GM23338 (cell line): ENCODE measurements at regions not wholly inside any gene's neighbourhood (a gene's known extent, or its start where the extent isn't known, plus 50 kb on each side); places are given as distances from the start of the nearest gene placed in this dataset.

ENCODE experiments used
- ATAC-seq: fragments of 200-7000 bp; cut with Tn5 transposase; 3 replicates; pipeline ENCODE4 v1.9.1; 2020
- DNase-seq: peaks from one replicate; pipeline ENCODE4 v3.0.0-alpha.2; 2015; ENCODE audit warnings: low spot score
- H2AFZ ChIP-seq: fragments of 200-600 bp; sonication (generic); 2 replicates; pipeline ENCODE4 v1.8.0; 2016; ENCODE audit warnings: antibody characterized with exemption, mild to moderate bottlenecking, moderate library complexity
- H3F3A ChIP-seq: fragments of 200-600 bp; sonication (generic); replicated peaks from 2 replicates; pipeline ENCODE4 v1.8.0; 2017; ENCODE audit warnings: antibody characterized with exemption, mixed run types, low read depth
- H3K27ac ChIP-seq: fragments of 200-600 bp; sonication (generic); 2 replicates; pipeline ENCODE4 v1.6.1; 2016; ENCODE audit warnings: low read depth
- H3K27me3 ChIP-seq: fragments of 200-600 bp; sonication (generic); 2 replicates; pipeline ENCODE4 v1.8.0; 2016; ENCODE audit warnings: mild to moderate bottlenecking, mixed run types, moderate library complexity; ENCODE audit not compliant: insufficient read depth
- H3K36me3 ChIP-seq: fragments of 200-600 bp; sonication (generic); 2 replicates; pipeline ENCODE4 v1.8.0; 2016; ENCODE audit warnings: mild to moderate bottlenecking; ENCODE audit not compliant: insufficient read depth
- H3K4me1 ChIP-seq: fragments of 200-600 bp; sonication (generic); 2 replicates; pipeline ENCODE4 v1.8.0; 2016; ENCODE audit warnings: mild to moderate bottlenecking, moderate library complexity; ENCODE audit not compliant: insufficient read depth
- H3K4me2 ChIP-seq: fragments of 200-600 bp; sonication (generic); 2 replicates; pipeline ENCODE4 v1.7.1; 2017; ENCODE audit warnings: mixed run types
- H3K4me3 ChIP-seq: fragments of 200-600 bp; sonication (generic); 2 replicates; pipeline ENCODE4 v1.6.1; 2016; ENCODE audit warnings: mixed run types
- H3K79me2 ChIP-seq: fragments of 200-600 bp; sonication (generic); replicated peaks from 2 replicates; pipeline ENCODE4 v1.8.0; 2017; ENCODE audit warnings: mild to moderate bottlenecking; ENCODE audit not compliant: insufficient read depth
- H3K9me2 ChIP-seq: fragments of 200-600 bp; sonication (generic); 2 replicates; pipeline ENCODE4 v1.8.0; 2017; ENCODE audit not compliant: insufficient read depth
- H4K20me1 ChIP-seq: fragments of 200-600 bp; sonication (generic); replicated peaks from 2 replicates; pipeline ENCODE4 v1.8.0; 2017; ENCODE audit warnings: mild to moderate bottlenecking; ENCODE audit not compliant: insufficient read depth
- H3K27ac Mint-ChIP-seq: 2 replicates; pipeline ENCODE4 v1.8.0; 2020; ENCODE audit warnings: inconsistent platforms, mild to moderate bottlenecking, moderate library complexity, mixed read lengths
- H3K27me3 Mint-ChIP-seq: 3 replicates; pipeline ENCODE4 v1.8.0; 2022; ENCODE audit warnings: low read depth, mild to moderate bottlenecking, moderate library complexity, mixed read lengths, inconsistent platforms; ENCODE audit not compliant: insufficient read depth, poor library complexity
- H3K36me3 Mint-ChIP-seq: 3 replicates; pipeline ENCODE4 v1.8.0; 2021; ENCODE audit warnings: low read depth, mild to moderate bottlenecking, inconsistent platforms, moderate library complexity, mixed read lengths
- H3K4me1 Mint-ChIP-seq: 3 replicates; pipeline ENCODE4 v1.8.0; 2020; ENCODE audit warnings: mild to moderate bottlenecking, inconsistent platforms, mixed read lengths
- H3K4me3 Mint-ChIP-seq: 3 replicates; pipeline ENCODE4 v1.8.0; 2021; ENCODE audit warnings: moderate library complexity, mild to moderate bottlenecking, inconsistent platforms, mixed read lengths
- H3K9me3 Mint-ChIP-seq: 3 replicates; pipeline ENCODE4 v1.8.0; 2020; ENCODE audit warnings: moderate library complexity, mild to moderate bottlenecking, inconsistent platforms, mixed read lengths
- CTCF ChIP-seq, 2 experiments: fragments of 200-600 bp in 1 of 2; sonication (generic) in 1 of 2; conservative IDR thresholded peaks; 2 replicates each; pipeline versions ENCODE4 v1.5.1 to v1.6.1; 2016 to 2017; ENCODE audit warnings: antibody characterized with exemption in 2 of 2, low read depth in 2 of 2, mild to moderate bottlenecking in 2 of 2, moderate library complexity in 1 of 2
- ETS1 ChIP-seq: IDR thresholded peaks from 2 replicates; pipeline ENCODE4 v1.6.1; 2016; ENCODE audit warnings: antibody characterized with exemption
- EZH2 ChIP-seq: fragments of 200-600 bp; sonication (generic); IDR thresholded peaks from one replicate; pipeline ENCODE4 v1.8.0; 2017; ENCODE audit warnings: antibody characterized with exemption, mild to moderate bottlenecking, low read depth; ENCODE audit not compliant: unreplicated experiment
- EZH2phosphoT487 ChIP-seq: fragments of 200-600 bp; sonication (generic); IDR thresholded peaks from one replicate; pipeline ENCODE4 v1.8.1; 2018; ENCODE audit warnings: antibody characterized with exemption; ENCODE audit not compliant: unreplicated experiment
- POLR2AphosphoS5 ChIP-seq: IDR thresholded peaks from 2 replicates; pipeline ENCODE4 v1.6.1; 2016; ENCODE audit warnings: antibody characterized with exemption, low read depth
- REST ChIP-seq: IDR thresholded peaks from one replicate; pipeline ENCODE4 v1.6.1; 2018; ENCODE audit warnings: antibody characterized with exemption; ENCODE audit not compliant: unreplicated experiment
- STAT1 ChIP-seq: IDR thresholded peaks from one replicate; pipeline ENCODE4 v1.6.1; 2016; ENCODE audit warnings: antibody characterized with exemption; ENCODE audit not compliant: unreplicated experiment
- ZNF114 ChIP-seq: fragments of 250-450 bp; sonication (Bioruptor Pico); IDR thresholded peaks from 2 replicates; pipeline ENCODE4 v1.5.0; 2020; ENCODE audit warnings: mild to moderate bottlenecking, moderate library complexity
- ZNF331 ChIP-seq: fragments of 250-450 bp; sonication (Bioruptor Pico); IDR thresholded peaks from 2 replicates; pipeline ENCODE4 v1.5.0; 2020; ENCODE audit warnings: low read depth, mild to moderate bottlenecking, moderate library complexity
- ZNF462 ChIP-seq: fragments of 250-450 bp; sonication (Bioruptor Pico); IDR thresholded peaks from 2 replicates; pipeline ENCODE4 v1.5.0; 2020; ENCODE audit warnings: mild to moderate bottlenecking, moderate library complexity

- H3K27ac Mint-ChIP-seq = no peak overlapping the region
- DNase-seq (no peak), ATAC-seq (no peak)
- H3K36me3 Mint-ChIP-seq = no peaks in the 10 kb centered on the region
- no peak overlapping the region for H3K27ac ChIP-seq
- H3K79me2 ChIP-seq = no peaks in the 10 kb centered on the region
- no peak overlapping the region for H3K4me3 Mint-ChIP-seq
- H3K9me3 Mint-ChIP-seq = peaks cover 2% of the 10 kb centered on the region; the same call in 1 of the 3 replicates
- no peaks in the 10 kb centered on the region for H3K4me1 ChIP-seq
- no peaks in the 10 kb centered on the region for H3K27me3 Mint-ChIP-seq
- no peaks in the 10 kb centered on the region for H3K36me3 ChIP-seq
- H3K4me3 ChIP-seq = no peak overlapping the region
- no peaks in the 10 kb centered on the region for H4K20me1 ChIP-seq
- no peak overlapping the region for H2AFZ ChIP-seq
- H3K9me2 ChIP-seq = no peaks in the 10 kb centered on the region
- TF ChIP-seq ETS1 = no peak
- H3K4me1 Mint-ChIP-seq = no peaks in the 10 kb centered on the region
- no peaks in the 10 kb centered on the region for H3K27me3 ChIP-seq
- no peaks in the 10 kb centered on the region for H3F3A ChIP-seq
- H3K4me2 ChIP-seq = no peak overlapping the region
Observed at GRCh38 chr10:8986975-8987374, 932.5 kb downstream of the GATA3 start.

GRCh38 chr10:8987712-8988111 lies 933.2 kb downstream of the GATA3 start:
- H4K20me1 ChIP-seq = no peaks in the 10 kb centered on the region
- DNase-seq (no peak), ATAC-seq (no peak)
- H3K36me3 ChIP-seq = no peaks in the 10 kb centered on the region
- Mint-ChIP-seq H3K36me3 (no peaks in the 10 kb centered on the region), H3K4me1 (no peaks in the 10 kb centered on the region), H3K27me3 (no peaks in the 10 kb centered on the region), H3K4me3 (no peak overlapping the region), H3K27ac (no peak overlapping the region), H3K9me3 (peaks cover 2% of the 10 kb centered on the region; the same call in 1 of the 3 replicates)
- H3K27ac ChIP-seq = no peak overlapping the region
- no peak overlapping the region for H3K4me3 ChIP-seq
- no peaks in the 10 kb centered on the region for H3K79me2 ChIP-seq
- no peak overlapping the region for H2AFZ ChIP-seq
- H3F3A ChIP-seq = no peaks in the 10 kb centered on the region
- H3K9me2 ChIP-seq = no peaks in the 10 kb centered on the region
- H3K27me3 ChIP-seq = no peaks in the 10 kb centered on the region
- no peaks in the 10 kb centered on the region for H3K4me1 ChIP-seq
- H3K4me2 ChIP-seq = no peak overlapping the region
- TF ChIP-seq POLR2AphosphoS5 = no peak
- TF ChIP-seq REST = no peak
- TF ChIP-seq ZNF331 (CRISPR knock-in tag) = no peak
- TF ChIP-seq EZH2phosphoT487 = no peak
- no peak for TF ChIP-seq STAT1
- no peak for TF ChIP-seq CTCF (conservative IDR thresholded peaks at IDR 0.05; ENCODE audit: low read depth in 2 of 2)
- no peak for TF ChIP-seq EZH2
- TF ChIP-seq ZNF462 (CRISPR knock-in tag) = no peak
- TF ChIP-seq ZNF114 (CRISPR knock-in tag) = no peak
